ENCODE measurements at regions not wholly inside any gene's neighbourhood (a gene's known extent, or its start where the extent isn't known, plus 50 kb on each side); places are given as distances from the start of the nearest gene placed in this dataset.

GRCh38 chr7:33735403-33735802 lies 169.9 kb upstream of the BMPER start:
- TF ChIP-seq EZH2phosphoT487 (IDR thresholded peaks at IDR 0.05; ENCODE audit: low read depth), result no peak
- no peak for TF ChIP-seq CTCF (IDR thresholded peaks at IDR 0.05; ENCODE audit: low read depth, low read length)

Measured in OCI-LY3 (cell line).